GM21360 (cell line): ENCODE measurements at regions not wholly inside any gene's neighbourhood (a gene's known extent, or its start where the extent isn't known, plus 50 kb on each side); places are given as distances from the start of the nearest gene placed in this dataset.

Experiments
- ATAC-seq: cut with Tn5 transposase; IDR thresholded peaks from one replicate; pipeline ENCODE4 v1.9.1; 2021; ENCODE audit warnings: mild to moderate bottlenecking, moderate library complexity; ENCODE audit not compliant: unreplicated experiment

- no peak for ATAC-seq
Observed at GRCh38 chr5:18095061-18095460, 460.8 kb downstream of the TAF11L14 start.

- ATAC-seq = no peak
Observed at GRCh38 chr5:18097817-18098216, 463.6 kb downstream of the TAF11L14 start.

GRCh38 chr5:18098691-18099090 is 464.4 kb downstream of the TAF11L14 start:
- no peak for ATAC-seq

GRCh38 chr5:18099261-18099660 is 465.0 kb downstream of the TAF11L14 start:
- ATAC-seq = no peak

- ATAC-seq = no peak
Observed at GRCh38 chr5:18101532-18101931, 467.3 kb downstream of the TAF11L14 start.

- ATAC-seq = no peak
Observed at GRCh38 chr5:18102733-18103132, 468.5 kb downstream of the TAF11L14 start.

GRCh38 chr5:18105449-18105848 is 471.2 kb downstream of the TAF11L14 start:
- ATAC-seq = no peak

- ATAC-seq = no peak
Observed at GRCh38 chr5:18111906-18112465, 477.7 kb downstream of the TAF11L14 start.

- no peak for ATAC-seq
Observed at GRCh38 chr5:18113721-18114120, 479.5 kb downstream of the TAF11L14 start.

- ATAC-seq = no peak
Observed at GRCh38 chr5:18114151-18114757, 480.0 kb downstream of the TAF11L14 start.

- no peak for ATAC-seq
Observed at GRCh38 chr5:18117968-18118367, 483.7 kb downstream of the TAF11L14 start.

GRCh38 chr5:18119156-18119785 is 485.0 kb downstream of the TAF11L14 start:
- ATAC-seq = no peak

GRCh38 chr5:18141222-18141621 is 507.0 kb downstream of the TAF11L14 start:
- no peak for ATAC-seq

GRCh38 chr5:18142831-18143230 is 508.6 kb downstream of the TAF11L14 start:
- ATAC-seq = no peak

- ATAC-seq = no peak
Observed at GRCh38 chr5:18152671-18153070, 518.4 kb downstream of the TAF11L14 start.

GRCh38 chr5:18158166-18158565 is 523.9 kb downstream of the TAF11L14 start:
- no peak for ATAC-seq

GRCh38 chr5:18159331-18159730 is 525.1 kb downstream of the TAF11L14 start:
- ATAC-seq = no peak

GRCh38 chr5:18171684-18172083 is 537.4 kb downstream of the TAF11L14 start:
- ATAC-seq = no peak

- no peak for ATAC-seq
Observed at GRCh38 chr5:18179579-18179978, 545.3 kb downstream of the TAF11L14 start.

- no peak for ATAC-seq
Observed at GRCh38 chr5:18181575-18181974, 547.3 kb downstream of the TAF11L14 start.

GRCh38 chr5:18195910-18196309 is 561.6 kb downstream of the TAF11L14 start:
- ATAC-seq = no peak

- no peak for ATAC-seq
Observed at GRCh38 chr5:18197734-18198133, 563.5 kb downstream of the TAF11L14 start.

- ATAC-seq = no peak
Observed at GRCh38 chr5:18202164-18202563, 567.9 kb downstream of the TAF11L14 start.
